AG09309 (cell line): ENCODE measurements at regions not wholly inside any gene's neighbourhood (a gene's known extent, or its start where the extent isn't known, plus 50 kb on each side); places are given as distances from the start of the nearest gene placed in this dataset.

Experiments
- DNase-seq: peaks from one replicate; pipeline ENCODE4 v3.0.0-alpha.2; 2010; ENCODE audit warnings: low read depth
- H3K4me3 ChIP-seq: 2 replicates; pipeline ENCODE4 v1.5.1; 2011; ENCODE audit warnings: mild to moderate bottlenecking, low read depth, low read length, moderate library complexity; ENCODE audit not compliant: control insufficient read depth
- TF ChIP-seq, protein P1 (sequence below): IDR thresholded peaks from 2 replicates; pipeline ENCODE4 v1.5.1; 2011; ENCODE audit warnings: mild to moderate bottlenecking, low read depth, low read length, inconsistent platforms; ENCODE audit not compliant: insufficient read depth, control insufficient read depth; ENCODE audit errors: missing control alignments

- no peak for DNase-seq
- no peak overlapping the region for H3K4me3 ChIP-seq
- TF ChIP-seq, protein P1, sequence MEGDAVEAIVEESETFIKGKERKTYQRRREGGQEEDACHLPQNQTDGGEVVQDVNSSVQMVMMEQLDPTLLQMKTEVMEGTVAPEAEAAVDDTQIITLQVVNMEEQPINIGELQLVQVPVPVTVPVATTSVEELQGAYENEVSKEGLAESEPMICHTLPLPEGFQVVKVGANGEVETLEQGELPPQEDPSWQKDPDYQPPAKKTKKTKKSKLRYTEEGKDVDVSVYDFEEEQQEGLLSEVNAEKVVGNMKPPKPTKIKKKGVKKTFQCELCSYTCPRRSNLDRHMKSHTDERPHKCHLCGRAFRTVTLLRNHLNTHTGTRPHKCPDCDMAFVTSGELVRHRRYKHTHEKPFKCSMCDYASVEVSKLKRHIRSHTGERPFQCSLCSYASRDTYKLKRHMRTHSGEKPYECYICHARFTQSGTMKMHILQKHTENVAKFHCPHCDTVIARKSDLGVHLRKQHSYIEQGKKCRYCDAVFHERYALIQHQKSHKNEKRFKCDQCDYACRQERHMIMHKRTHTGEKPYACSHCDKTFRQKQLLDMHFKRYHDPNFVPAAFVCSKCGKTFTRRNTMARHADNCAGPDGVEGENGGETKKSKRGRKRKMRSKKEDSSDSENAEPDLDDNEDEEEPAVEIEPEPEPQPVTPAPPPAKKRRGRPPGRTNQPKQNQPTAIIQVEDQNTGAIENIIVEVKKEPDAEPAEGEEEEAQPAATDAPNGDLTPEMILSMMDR = no peak
These were observed 243.8 kb downstream of the RPS24 start for GRCh38 chr10:78277314-78278057.

GRCh38 chr10:78278058-78278404 lies 244.4 kb downstream of the RPS24 start:
- peak; percentile 24 for DNase-seq
- TF ChIP-seq, protein P1 = no peak
- H3K4me3 ChIP-seq = no peak overlapping the region

DNA sequence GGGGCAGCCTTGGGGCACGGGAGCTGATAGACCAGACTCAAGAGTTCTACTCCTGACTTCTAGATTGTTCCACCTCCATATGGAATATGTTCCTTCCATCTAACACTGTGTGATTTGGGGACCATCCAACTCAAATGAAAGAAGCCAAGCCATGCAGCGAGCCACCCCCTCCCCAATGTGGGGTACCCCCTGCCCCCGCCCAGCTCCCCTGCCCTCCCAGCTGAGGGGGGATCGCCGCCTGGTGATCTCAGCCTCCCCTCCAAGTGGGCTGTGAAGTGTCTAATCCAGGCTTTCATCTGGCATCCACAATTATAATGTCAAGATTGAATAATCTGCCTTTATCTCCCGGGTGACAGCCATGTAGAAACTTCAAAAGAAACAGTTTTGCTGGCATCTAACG lies 246.1 kb downstream of the RPS24 start:
- no peak for DNase-seq
- TF ChIP-seq, protein P1 = no peak

DNA sequence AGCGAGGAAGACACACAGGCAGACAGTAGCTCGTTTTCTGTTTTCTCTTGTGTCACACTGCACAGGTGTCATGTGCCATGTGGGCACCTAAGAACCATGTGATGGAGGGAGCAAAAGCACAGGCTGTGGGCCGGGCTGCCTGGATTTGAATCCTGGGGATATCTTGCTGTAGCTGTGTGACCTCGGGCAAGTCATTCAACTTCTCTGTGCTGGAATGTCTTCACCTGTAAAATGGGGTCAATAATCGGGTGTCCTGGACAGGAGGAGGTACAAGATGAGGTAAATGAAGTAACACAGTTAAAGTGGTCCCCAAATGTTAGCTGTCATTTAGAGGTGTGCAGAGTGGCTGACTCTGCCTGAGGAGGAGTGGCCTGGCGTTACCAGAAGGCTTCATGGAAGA lies 246.9 kb downstream of the RPS24 start:
- no peak overlapping the region for H3K4me3 ChIP-seq
- no peak for DNase-seq
- TF ChIP-seq, protein P1 = no peak

More for the DNA sequence above, 246.1 kb downstream of the RPS24 start:
- H3K4me3 ChIP-seq = no peak overlapping the region

GRCh38 chr10:78281627-78282026 lies 248.0 kb downstream of the RPS24 start:
- TF ChIP-seq, protein P1 = no peak
- DNase-seq = no peak
- H3K4me3 ChIP-seq = no peak overlapping the region

DNA sequence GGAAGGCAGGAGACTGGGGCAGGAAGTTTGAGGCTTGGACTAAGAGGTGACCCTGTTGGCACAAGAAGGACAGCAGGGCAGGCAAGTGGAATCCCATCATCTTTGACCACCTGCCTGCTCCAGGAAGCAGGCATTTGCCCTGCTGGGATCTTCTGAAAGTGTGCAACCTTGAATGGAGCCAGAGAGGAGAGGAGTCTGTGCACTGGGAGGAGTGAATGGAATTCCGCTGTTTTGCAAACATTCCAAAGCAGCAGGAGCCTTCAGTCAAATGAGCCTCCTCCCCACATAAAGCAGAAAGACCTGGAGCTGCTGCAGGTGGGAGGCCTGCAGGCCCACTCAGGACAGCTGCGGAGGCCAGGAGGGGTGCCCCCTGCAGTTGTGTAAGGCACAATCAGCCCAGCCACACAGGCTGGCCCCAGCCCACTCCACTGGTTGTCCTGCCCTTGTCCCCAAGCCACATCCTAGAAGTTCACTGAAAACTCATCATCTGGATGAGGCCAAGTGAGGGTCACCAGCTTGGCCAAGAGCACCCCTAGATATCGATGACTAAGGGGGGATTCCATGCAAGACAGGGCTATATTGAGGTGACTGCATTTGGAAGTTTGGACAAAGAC lies 249.5 kb downstream of the RPS24 start:
- no peak overlapping the region for H3K4me3 ChIP-seq
- no peak for DNase-seq
- TF ChIP-seq, protein P1 = no peak
